H1 (cell line): ENCODE measurements at regions not wholly inside any gene's neighbourhood (a gene's known extent, or its start where the extent isn't known, plus 50 kb on each side); places are given as distances from the start of the nearest gene placed in this dataset.

Experiments used
- CTCF ChIP-seq, 3 experiments: IDR thresholded peaks; 1 replicate in 2 of 3; 2 replicates in 1 of 3; pipeline versions ENCODE4 v1.5.1 to v1.6.1; 2011; ENCODE audit warnings: low read length in 3 of 3, mild to moderate bottlenecking in 3 of 3, inconsistent platforms in 2 of 3, low read depth in 1 of 3, moderate library complexity in 1 of 3; ENCODE audit not compliant: insufficient read depth in 1 of 3; ENCODE audit errors: control extremely low read depth in 1 of 3
- JUND ChIP-seq: IDR thresholded peaks from 2 replicates; pipeline ENCODE4 v1.6.1; 2011; ENCODE audit warnings: mild to moderate bottlenecking, improper control_type of control experiment, low read length
- POLR2A ChIP-seq, 2 experiments: IDR thresholded peaks; 1 replicate in 1 of 2; 2 replicates in 1 of 2; pipeline ENCODE4 v1.6.1; 2011; ENCODE audit warnings: low read depth in 2 of 2, low read length in 2 of 2, mild to moderate bottlenecking in 2 of 2; ENCODE audit errors: control extremely low read depth in 1 of 2
- SP2 ChIP-seq: IDR thresholded peaks from 2 replicates; pipeline ENCODE4 v1.6.1; 2012; ENCODE audit warnings: mild to moderate bottlenecking, low read length, inconsistent platforms
- TBP ChIP-seq: IDR thresholded peaks from 2 replicates; pipeline ENCODE4 v1.6.1; 2011; ENCODE audit warnings: low read depth, low read length, improper control_type of control experiment

DNA sequence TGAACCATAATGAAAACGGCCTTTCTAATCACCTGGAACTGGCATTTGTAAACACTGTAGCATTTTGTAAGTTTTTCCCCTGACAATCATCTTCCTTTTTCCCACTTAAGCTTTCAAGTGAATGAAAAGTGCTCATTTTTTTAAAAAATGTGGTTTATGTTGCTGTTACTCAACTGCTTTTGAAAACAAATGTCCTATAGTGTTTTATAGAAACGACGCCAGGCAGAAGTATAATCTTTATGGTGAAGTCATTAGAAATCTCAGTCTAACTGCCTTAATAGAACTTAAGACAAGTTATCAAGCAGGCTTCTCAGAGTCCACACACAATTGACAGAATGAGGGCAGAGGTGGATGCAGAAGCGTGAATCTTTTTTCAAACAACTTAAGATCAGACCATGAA, 442.3 kb downstream of the KLF12 start (continued):
- TF ChIP-seq JUND = no peak
- no peak for TF ChIP-seq CTCF (IDR thresholded peaks at IDR 0.05; ENCODE audit: control extremely low read depth in 1 of 3, insufficient read depth in 1 of 3, low read depth in 1 of 3, low read length in 3 of 3)
- TF ChIP-seq SP2 = no peak
- no peak for TF ChIP-seq POLR2A (IDR thresholded peaks at IDR 0.05; ENCODE audit: control extremely low read depth in 1 of 2, low read depth in 2 of 2, low read length in 2 of 2)
- no peak for TF ChIP-seq TBP
